IMR-90 (cell line): ENCODE measurements at regions not wholly inside any gene's neighbourhood (a gene's known extent, or its start where the extent isn't known, plus 50 kb on each side); places are given as distances from the start of the nearest gene placed in this dataset.

Experiments
- BHLHE40 ChIP-seq: fragments of 150-350 bp; IDR thresholded peaks from 2 replicates; pipeline ENCODE4 v1.6.1; 2016; ENCODE audit warnings: mild to moderate bottlenecking, low read depth, low read length
- CEBPB ChIP-seq: IDR thresholded peaks from 2 replicates; pipeline ENCODE4 v1.6.1; 2012; ENCODE audit warnings: low read depth, low read length, improper control_type of control experiment
- CTCF ChIP-seq: conservative IDR thresholded peaks from 2 replicates; pipeline ENCODE4 v1.5.1; 2012; ENCODE audit warnings: mild to moderate bottlenecking, low read depth, low read length, improper control_type of control experiment
- ELK1 ChIP-seq: fragments of 150-350 bp; IDR thresholded peaks from 2 replicates; pipeline ENCODE4 v1.6.1; 2016; ENCODE audit warnings: low read depth, mild to moderate bottlenecking, low read length, moderate library complexity, borderline replicate concordance
- FOS ChIP-seq: fragments of 150-350 bp; IDR thresholded peaks from 2 replicates; pipeline ENCODE4 v1.6.1; 2016; ENCODE audit warnings: low read depth, low read length
- MAFK ChIP-seq: IDR thresholded peaks from 2 replicates; pipeline ENCODE4 v1.6.1; 2012; ENCODE audit warnings: low read depth, low read length, improper control_type of control experiment
- MAZ ChIP-seq: IDR thresholded peaks from 2 replicates; pipeline ENCODE4 v1.6.1; 2012; ENCODE audit warnings: low read depth, mild to moderate bottlenecking, low read length, improper control_type of control experiment, moderate library complexity, borderline replicate concordance
- MXI1 ChIP-seq: IDR thresholded peaks from 2 replicates; pipeline ENCODE4 v1.6.1; 2012; ENCODE audit warnings: low read depth, mild to moderate bottlenecking, low read length, moderate library complexity, borderline replicate concordance
- POLR2A ChIP-seq: IDR thresholded peaks from 2 replicates; pipeline ENCODE4 v1.6.1; 2012; ENCODE audit warnings: mild to moderate bottlenecking, low read depth, low read length
- RAD21 ChIP-seq: IDR thresholded peaks from 2 replicates; pipeline ENCODE4 v1.6.1; 2012; ENCODE audit warnings: low read length, improper control_type of control experiment
- RCOR1 ChIP-seq: IDR thresholded peaks from 2 replicates; pipeline ENCODE4 v1.6.1; 2012; ENCODE audit warnings: mild to moderate bottlenecking, low read length, improper control_type of control experiment; ENCODE audit not compliant: insufficient replicate concordance
- RFX5 ChIP-seq: IDR thresholded peaks from 2 replicates; pipeline ENCODE4 v1.8.0; 2012; ENCODE audit warnings: low read depth, mild to moderate bottlenecking, low read length, moderate library complexity
- SMC3 ChIP-seq: fragments of 150-350 bp; IDR thresholded peaks from 2 replicates; pipeline ENCODE4 v1.6.1; 2016; ENCODE audit warnings: low read depth, mild to moderate bottlenecking, antibody characterized with exemption, low read length, moderate library complexity
- USF2 ChIP-seq: fragments of 150-350 bp; IDR thresholded peaks from 2 replicates; pipeline ENCODE4 v1.6.1; 2017; ENCODE audit warnings: mild to moderate bottlenecking, antibody characterized with exemption, low read length, low read depth

GRCh38 chr18:1849386-1849785, 721.9 kb downstream of the METTL4 start:
- TF ChIP-seq CTCF = no peak
- TF ChIP-seq MAFK = no peak
- TF ChIP-seq RAD21 = no peak
- TF ChIP-seq RCOR1 = no peak
- TF ChIP-seq SMC3 = no peak
- no peak for TF ChIP-seq USF2
- no peak for TF ChIP-seq MAZ
- no peak for TF ChIP-seq BHLHE40
- TF ChIP-seq CEBPB = no peak
- TF ChIP-seq POLR2A = no peak
- TF ChIP-seq FOS = no peak
- no peak for TF ChIP-seq RFX5
- no peak for TF ChIP-seq ELK1
- no peak for TF ChIP-seq MXI1
